ENCODE measurements at regions not wholly inside any gene's neighbourhood (a gene's known extent, or its start where the extent isn't known, plus 50 kb on each side); places are given as distances from the start of the nearest gene placed in this dataset.
"Not testable (repeated sequence)": the region's sequence is repeated elsewhere in the genome, so short reads cannot be mapped to it uniquely, and the experiment has no call there.

DNA sequence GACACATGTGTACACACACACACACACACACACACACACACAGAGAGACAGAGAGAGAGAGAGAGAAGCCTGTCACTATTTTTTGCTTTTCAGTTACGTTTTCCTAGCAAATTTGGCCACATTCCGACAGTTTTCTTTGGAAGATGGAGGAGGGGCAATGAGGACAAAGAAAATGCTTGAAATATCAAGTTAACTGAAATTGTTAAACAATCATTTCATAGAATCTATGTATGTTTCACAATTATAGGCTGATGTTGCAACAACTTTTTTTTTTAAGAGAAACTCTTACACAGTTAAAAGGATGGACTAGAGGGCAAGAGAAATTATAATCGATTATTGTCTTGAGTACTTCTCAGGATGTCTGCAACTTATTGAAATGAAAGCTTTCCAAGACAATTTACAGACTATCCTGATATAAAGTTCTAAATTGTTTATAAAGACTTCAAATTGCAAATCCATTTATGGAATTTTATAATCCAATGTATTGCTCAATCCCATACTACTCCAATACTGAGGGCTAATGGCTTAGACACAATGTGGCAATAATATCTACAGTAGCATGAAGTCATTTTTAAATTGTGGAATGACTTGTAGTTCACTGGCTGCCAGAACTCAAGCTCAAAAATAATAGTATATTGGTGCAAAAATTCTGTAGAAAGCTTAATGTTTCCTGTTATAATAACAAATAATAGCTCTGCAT lies 647.0 kb upstream of the PCDH7 start:
- no peak overlapping the region for H3K4me3 ChIP-seq (ENCODE audit: low read depth, low read length)
- H3K9me3 ChIP-seq (ENCODE audit: severe bottlenecking), result no peaks in the 10 kb centered on the region
- no peak overlapping the region for H3K27ac ChIP-seq
- DNase-seq, result no peak
- H3K27me3 ChIP-seq (ENCODE audit: insufficient read depth, low read depth, severe bottlenecking), result no peaks in the 10 kb centered on the region
- H3K36me3 ChIP-seq, result no peaks in the 10 kb centered on the region
- TF ChIP-seq, protein P1, sequence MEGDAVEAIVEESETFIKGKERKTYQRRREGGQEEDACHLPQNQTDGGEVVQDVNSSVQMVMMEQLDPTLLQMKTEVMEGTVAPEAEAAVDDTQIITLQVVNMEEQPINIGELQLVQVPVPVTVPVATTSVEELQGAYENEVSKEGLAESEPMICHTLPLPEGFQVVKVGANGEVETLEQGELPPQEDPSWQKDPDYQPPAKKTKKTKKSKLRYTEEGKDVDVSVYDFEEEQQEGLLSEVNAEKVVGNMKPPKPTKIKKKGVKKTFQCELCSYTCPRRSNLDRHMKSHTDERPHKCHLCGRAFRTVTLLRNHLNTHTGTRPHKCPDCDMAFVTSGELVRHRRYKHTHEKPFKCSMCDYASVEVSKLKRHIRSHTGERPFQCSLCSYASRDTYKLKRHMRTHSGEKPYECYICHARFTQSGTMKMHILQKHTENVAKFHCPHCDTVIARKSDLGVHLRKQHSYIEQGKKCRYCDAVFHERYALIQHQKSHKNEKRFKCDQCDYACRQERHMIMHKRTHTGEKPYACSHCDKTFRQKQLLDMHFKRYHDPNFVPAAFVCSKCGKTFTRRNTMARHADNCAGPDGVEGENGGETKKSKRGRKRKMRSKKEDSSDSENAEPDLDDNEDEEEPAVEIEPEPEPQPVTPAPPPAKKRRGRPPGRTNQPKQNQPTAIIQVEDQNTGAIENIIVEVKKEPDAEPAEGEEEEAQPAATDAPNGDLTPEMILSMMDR (IDR thresholded peaks at IDR 0.05; ENCODE audit: low read depth, low read length), result no peak

DNA sequence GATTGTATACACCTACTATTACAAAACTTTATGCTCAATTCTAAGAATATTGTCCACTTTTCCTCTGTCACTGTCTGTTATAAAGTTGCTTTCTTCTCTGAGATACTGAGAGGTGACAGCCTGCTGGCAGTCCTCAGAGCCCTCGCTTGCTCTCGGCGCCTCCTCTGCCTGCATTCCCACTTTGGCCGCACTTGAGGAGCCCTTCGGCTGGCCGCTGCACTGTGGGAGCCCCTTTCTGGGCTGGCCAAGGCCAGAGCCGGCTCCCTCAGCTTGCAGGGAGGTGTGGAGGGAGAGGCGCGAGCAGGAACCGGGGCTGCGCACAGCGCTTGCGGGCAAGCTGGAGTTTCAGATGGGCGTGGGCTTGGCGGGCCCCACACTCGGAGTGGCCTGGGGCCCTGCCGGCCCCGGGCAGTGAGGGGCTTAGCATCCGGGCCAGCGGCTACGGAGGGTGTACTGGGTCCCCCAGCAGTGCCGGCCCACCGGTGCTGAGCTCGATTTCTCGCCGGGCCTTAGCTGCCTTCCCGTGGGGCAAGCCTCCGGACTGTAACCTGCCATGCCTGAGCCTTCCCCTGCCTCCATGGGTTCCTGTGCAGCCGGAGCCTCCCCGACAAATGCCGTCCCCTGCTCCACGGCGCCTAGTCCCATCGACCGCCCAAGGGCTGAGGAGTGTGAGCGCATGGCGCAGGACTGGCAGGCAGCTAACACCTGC lies 627.6 kb upstream of the PCDH7 start:
- not testable (repeated sequence) for H3K9me3 ChIP-seq (ENCODE audit: severe bottlenecking); H3K36me3 ChIP-seq; DNase-seq

DNA sequence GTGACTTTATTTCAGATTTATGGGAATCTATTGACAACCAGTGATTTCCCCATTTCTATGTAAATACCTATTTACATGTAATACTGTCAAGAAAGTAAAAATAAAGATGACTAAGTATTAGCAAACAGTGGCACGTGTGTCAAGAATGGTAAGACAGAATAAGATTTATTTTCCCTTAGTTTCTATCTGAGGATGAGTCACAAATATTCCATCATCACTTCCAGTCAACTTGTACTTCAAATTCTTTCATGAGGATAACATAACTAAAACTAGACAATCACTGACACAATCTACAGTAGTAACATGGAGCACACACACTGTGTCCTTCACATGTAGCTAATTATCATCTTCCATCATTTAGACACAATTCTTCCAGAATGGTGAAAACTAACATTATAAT lies 625.3 kb upstream of the PCDH7 start:
- DNase-seq, result no peak
- H3K27ac ChIP-seq, result no peak overlapping the region
- H3K36me3 ChIP-seq, result no peaks in the 10 kb centered on the region
- H3K4me3 ChIP-seq (ENCODE audit: low read depth, low read length), result no peak overlapping the region
- H3K9me3 ChIP-seq (ENCODE audit: severe bottlenecking), result no peaks in the 10 kb centered on the region
- H3K27me3 ChIP-seq (ENCODE audit: insufficient read depth, low read depth, severe bottlenecking), result no peaks in the 10 kb centered on the region
- TF ChIP-seq, protein P1 (IDR thresholded peaks at IDR 0.05; ENCODE audit: low read depth, low read length), result no peak

More for the DNA sequence above, 627.6 kb upstream of the PCDH7 start:
- H3K27me3 ChIP-seq (ENCODE audit: insufficient read depth, low read depth, severe bottlenecking); H3K4me3 ChIP-seq (ENCODE audit: low read depth, low read length); H3K27ac ChIP-seq: not testable (repeated sequence)

DNA sequence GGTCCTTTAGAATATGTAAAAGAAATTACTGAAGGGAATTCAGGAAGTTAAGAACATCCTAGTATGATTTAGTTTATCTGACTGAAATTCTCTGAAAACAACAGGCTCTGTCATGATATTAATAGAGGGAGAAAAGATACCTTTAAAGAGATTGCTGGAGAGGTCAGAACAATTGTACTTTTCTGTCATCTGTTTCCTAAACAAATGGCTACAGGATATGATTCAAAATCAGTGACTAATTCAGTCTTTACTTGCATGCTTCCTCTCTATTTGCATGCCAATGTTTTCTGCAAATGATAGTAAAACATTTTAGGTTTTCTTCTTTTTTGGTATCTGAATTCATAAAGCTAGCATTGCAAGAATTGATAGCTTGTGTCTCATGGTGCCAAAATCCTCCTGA lies 616.7 kb upstream of the PCDH7 start:
- no peak overlapping the region for H3K27ac ChIP-seq
- DNase-seq, result no peak
- H3K36me3 ChIP-seq, result no peaks in the 10 kb centered on the region
- TF ChIP-seq, protein P1 (IDR thresholded peaks at IDR 0.05; ENCODE audit: low read depth, low read length), result no peak
- no peak overlapping the region for H3K4me3 ChIP-seq (ENCODE audit: low read depth, low read length)
- H3K9me3 ChIP-seq (ENCODE audit: severe bottlenecking), result no peaks in the 10 kb centered on the region
- no peaks in the 10 kb centered on the region for H3K27me3 ChIP-seq (ENCODE audit: insufficient read depth, low read depth, severe bottlenecking)

DNA sequence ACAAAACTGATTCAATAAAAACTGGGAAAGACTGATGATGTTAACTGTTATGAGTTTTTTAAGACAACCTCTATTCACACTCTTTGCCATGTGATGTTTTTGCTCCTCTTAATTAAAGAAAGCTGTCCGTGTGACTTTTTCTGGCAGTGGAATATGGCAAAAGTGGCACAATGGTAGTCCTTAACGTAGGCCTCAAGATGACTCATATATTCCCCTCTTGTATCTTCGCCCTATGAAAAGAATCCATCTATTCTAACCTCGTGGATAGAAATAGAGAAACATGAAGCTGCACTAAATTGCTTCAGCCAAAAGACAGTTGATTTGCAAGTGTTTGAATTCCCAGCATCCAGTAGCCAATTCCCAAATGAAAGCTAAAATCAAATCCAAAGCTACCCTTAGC lies 603.8 kb upstream of the PCDH7 start:
- DNase-seq, result no peak
- H3K27me3 ChIP-seq (ENCODE audit: insufficient read depth, low read depth, severe bottlenecking), result no peaks in the 10 kb centered on the region
- H3K9me3 ChIP-seq (ENCODE audit: severe bottlenecking), result no peaks in the 10 kb centered on the region
- TF ChIP-seq, protein P1 (IDR thresholded peaks at IDR 0.05; ENCODE audit: low read depth, low read length), result no peak
- no peak overlapping the region for H3K4me3 ChIP-seq (ENCODE audit: low read depth, low read length)
- no peaks in the 10 kb centered on the region for H3K36me3 ChIP-seq
- no peak overlapping the region for H3K27ac ChIP-seq

DNA sequence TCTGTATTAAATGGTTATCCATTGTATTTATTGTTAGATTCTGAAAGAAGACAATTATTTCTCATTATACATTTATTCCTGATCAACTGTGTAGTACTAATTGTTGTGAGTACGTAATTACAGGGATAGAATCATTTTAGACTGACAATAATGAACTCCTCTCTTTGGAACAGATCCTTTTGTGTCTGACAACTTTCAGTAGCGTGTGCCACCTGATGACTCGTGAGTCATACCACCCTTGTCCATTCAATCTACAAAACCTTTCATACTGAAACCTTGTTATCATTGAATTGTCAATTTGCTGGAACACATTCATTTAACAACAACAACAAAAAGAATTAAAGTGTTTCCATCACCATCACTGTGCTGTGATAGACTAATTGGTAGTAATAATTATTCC lies 602.7 kb upstream of the PCDH7 start:
- Histone ChIP-seq H3K36me3 (no peaks in the 10 kb centered on the region), H3K4me3 (ENCODE audit: low read depth, low read length) (no peak overlapping the region), H3K27ac (no peak overlapping the region), H3K9me3 (ENCODE audit: severe bottlenecking) (no peaks in the 10 kb centered on the region), H3K27me3 (ENCODE audit: insufficient read depth, low read depth, severe bottlenecking) (no peaks in the 10 kb centered on the region)
- TF ChIP-seq, protein P1 (IDR thresholded peaks at IDR 0.05; ENCODE audit: low read depth, low read length), result no peak
- DNase-seq, result no peak

Data from WERI-Rb-1 (cell line).